IMR-90 (cell line): ENCODE measurements at regions not wholly inside any gene's neighbourhood (a gene's known extent, or its start where the extent isn't known, plus 50 kb on each side); places are given as distances from the start of the nearest gene placed in this dataset.

Experiments
- ATAC-seq: fragments of 200-7000 bp; cut with Tn5 transposase; 2 replicates; pipeline ENCODE4 v1.9.1; 2020; ENCODE audit warnings: low read depth, mild to moderate bottlenecking, moderate library complexity
- BruUV-seq: library from RNA; stranded (reverse); fragments of 400-500 nt; replicated peaks from 2 replicates; lab custom pipeline; 2021; lab: Mats Ljungman, UMichigan
- CTCF ChIA-PET: fragments of 300-600 bp; formaldehyde crosslinking; extraction: SDS; loops from one replicate; lab custom pipeline; 2021; ENCODE audit warnings: antibody characterized with exemption; lab: Yijun Ruan, JAX
- POLR2A ChIA-PET: fragments of 300-600 bp; sonication (Branson Sonifier 250); formaldehyde crosslinking; loops from one replicate; lab custom pipeline; 2022; ENCODE audit warnings: antibody characterized with exemption; ENCODE audit not compliant: unreplicated experiment; lab: Charles Lee
- DNase-seq: peaks from one replicate; pipeline ENCODE4 v3.0.0; 2013
- H2AFZ ChIP-seq: replicated peaks from 2 replicates; pipeline ENCODE3; 2013; ENCODE audit warnings: low read length, mild to moderate bottlenecking; ENCODE audit not compliant: poor library complexity
- H2AK5ac ChIP-seq: 2 replicates; pipeline ENCODE4 v1.6.1; 2013; ENCODE audit warnings: low read depth, low read length, inconsistent platforms
- H2AK9ac ChIP-seq: replicated peaks from 2 replicates; pipeline ENCODE3; 2013; ENCODE audit warnings: mild to moderate bottlenecking, low read depth, low read length, moderate library complexity; ENCODE audit not compliant: poor library complexity
- H2BK120ac ChIP-seq: 2 replicates; pipeline ENCODE4 v1.6.1; 2013; ENCODE audit warnings: low read depth, low read length, inconsistent platforms
- H2BK15ac ChIP-seq: 3 replicates; pipeline ENCODE4 v1.6.1; 2013; ENCODE audit warnings: low read depth, low read length, inconsistent platforms
- H2BK20ac ChIP-seq: 2 replicates; pipeline ENCODE4 v1.6.1; 2013; ENCODE audit warnings: low read depth, mild to moderate bottlenecking, inconsistent platforms, low read length, moderate library complexity
- H2BK5ac ChIP-seq: 2 replicates; pipeline ENCODE4 v1.6.1; 2013; ENCODE audit warnings: mild to moderate bottlenecking, low read depth, low read length, inconsistent platforms; ENCODE audit not compliant: poor library complexity, severe bottlenecking
- H3K14ac ChIP-seq: replicated peaks from 2 replicates; pipeline ENCODE4 v1.6.1; 2013; ENCODE audit warnings: low read depth, low read length, inconsistent platforms
- H3K18ac ChIP-seq: 2 replicates; pipeline ENCODE4 v1.6.1; 2013; ENCODE audit warnings: low read depth, low read length, control low read depth
- H3K23ac ChIP-seq: 2 replicates; pipeline ENCODE4 v1.6.1; 2013; ENCODE audit warnings: low read depth, low read length, inconsistent platforms
- H3K27ac ChIP-seq: 2 replicates; pipeline ENCODE4 v1.5.1; 2013; ENCODE audit warnings: mild to moderate bottlenecking, control low read depth, low read length; ENCODE audit not compliant: insufficient read depth
- H3K27me3 ChIP-seq: 2 replicates; pipeline ENCODE4 v1.6.1; 2013; ENCODE audit warnings: low read length; ENCODE audit not compliant: control insufficient read depth, insufficient read depth
- H3K36me3 ChIP-seq: 2 replicates; pipeline ENCODE4 v1.6.1; 2013; ENCODE audit warnings: low read length, mixed read lengths; ENCODE audit not compliant: control insufficient read depth, insufficient read depth
- H3K4ac ChIP-seq: 2 replicates; pipeline ENCODE4 v1.6.1; 2013; ENCODE audit warnings: low read depth, low read length, inconsistent platforms
- H3K4me1 ChIP-seq: 2 replicates; pipeline ENCODE4 v1.6.1; 2013; ENCODE audit warnings: low read length, mixed read lengths; ENCODE audit not compliant: control insufficient read depth, insufficient read depth
- H3K4me2 ChIP-seq: 2 replicates; pipeline ENCODE4 v1.6.1; 2013; ENCODE audit warnings: low read depth, mild to moderate bottlenecking, control low read depth, low read length, moderate library complexity
- H3K4me3 ChIP-seq: 2 replicates; pipeline ENCODE4 v1.5.1; 2013; ENCODE audit warnings: low read depth, mild to moderate bottlenecking, control low read depth, low read length, moderate library complexity; ENCODE audit not compliant: insufficient read depth
- H3K56ac ChIP-seq: 2 replicates; pipeline ENCODE4 v1.6.1; 2013; ENCODE audit warnings: low read length, inconsistent platforms; ENCODE audit not compliant: insufficient read depth; ENCODE audit errors: extremely low read depth
- H3K79me1 ChIP-seq, 2 experiments: 2 replicates each; pipeline ENCODE4 v1.6.1; 2013; ENCODE audit warnings: low read length in 2 of 2, inconsistent platforms in 1 of 2, low read depth in 1 of 2
- H3K9ac ChIP-seq: 2 replicates; pipeline ENCODE4 v1.6.1; 2013; ENCODE audit warnings: low read depth, low read length, control low read depth
- H3K9me1 ChIP-seq: 2 replicates; pipeline ENCODE4 v1.6.1; 2013; ENCODE audit warnings: low read length, inconsistent platforms; ENCODE audit not compliant: insufficient read depth
- H3K9me3 ChIP-seq: 2 replicates; pipeline ENCODE4 v1.6.1; 2013; ENCODE audit warnings: low read length; ENCODE audit not compliant: control insufficient read depth, insufficient read depth
- H4K20me1 ChIP-seq: 2 replicates; pipeline ENCODE4 v1.6.1; 2013; ENCODE audit warnings: low read length, inconsistent platforms; ENCODE audit not compliant: insufficient read depth
- H4K5ac ChIP-seq: 2 replicates; pipeline ENCODE4 v1.6.1; 2013; ENCODE audit warnings: mild to moderate bottlenecking, low read depth, low read length, control low read depth
- H4K8ac ChIP-seq, 2 experiments: 2 replicates each; pipeline ENCODE4 v1.6.1; 2013; ENCODE audit warnings: low read depth in 2 of 2, low read length in 2 of 2, control low read depth in 1 of 2, inconsistent platforms in 1 of 2
- H4K91ac ChIP-seq: 2 replicates; pipeline ENCODE4 v1.6.1; 2013; ENCODE audit warnings: low read depth, low read length, inconsistent platforms; ENCODE audit not compliant: insufficient read depth
- CEBPB ChIP-seq: IDR thresholded peaks from 2 replicates; pipeline ENCODE4 v1.6.1; 2012; ENCODE audit warnings: low read depth, low read length, improper control_type of control experiment
- CTCF ChIP-seq: conservative IDR thresholded peaks from 2 replicates; pipeline ENCODE4 v1.5.1; 2012; ENCODE audit warnings: mild to moderate bottlenecking, low read depth, low read length, improper control_type of control experiment
- FOS ChIP-seq: fragments of 150-350 bp; IDR thresholded peaks from 2 replicates; pipeline ENCODE4 v1.6.1; 2016; ENCODE audit warnings: low read depth, low read length
- MAFK ChIP-seq: IDR thresholded peaks from 2 replicates; pipeline ENCODE4 v1.6.1; 2012; ENCODE audit warnings: low read depth, low read length, improper control_type of control experiment
- MXI1 ChIP-seq: IDR thresholded peaks from 2 replicates; pipeline ENCODE4 v1.6.1; 2012; ENCODE audit warnings: low read depth, mild to moderate bottlenecking, low read length, moderate library complexity, borderline replicate concordance
- NFE2L2 ChIP-seq: fragments of 150-350 bp; IDR thresholded peaks from 2 replicates; pipeline ENCODE4 v1.6.1; 2016; ENCODE audit warnings: low read depth, mild to moderate bottlenecking, low read length
- POLR2A ChIP-seq: IDR thresholded peaks from 2 replicates; pipeline ENCODE4 v1.6.1; 2012; ENCODE audit warnings: mild to moderate bottlenecking, low read depth, low read length
- RAD21 ChIP-seq: IDR thresholded peaks from 2 replicates; pipeline ENCODE4 v1.6.1; 2012; ENCODE audit warnings: low read length, improper control_type of control experiment
- RCOR1 ChIP-seq: IDR thresholded peaks from 2 replicates; pipeline ENCODE4 v1.6.1; 2012; ENCODE audit warnings: mild to moderate bottlenecking, low read length, improper control_type of control experiment; ENCODE audit not compliant: insufficient replicate concordance
- SMC3 ChIP-seq: fragments of 150-350 bp; IDR thresholded peaks from 2 replicates; pipeline ENCODE4 v1.6.1; 2016; ENCODE audit warnings: low read depth, mild to moderate bottlenecking, antibody characterized with exemption, low read length, moderate library complexity
- USF2 ChIP-seq: fragments of 150-350 bp; IDR thresholded peaks from 2 replicates; pipeline ENCODE4 v1.6.1; 2017; ENCODE audit warnings: mild to moderate bottlenecking, antibody characterized with exemption, low read length, low read depth
- WGBS, 2 experiments: methylation state at CpG; one replicate each; pipeline versions ENCODE4 v1.1.5 to v1.1.7; 2013; ENCODE audit warnings: missing lambda C conversion rate in 2 of 2; ENCODE audit not compliant: insufficient read length in 1 of 2; ENCODE audit errors: extremely low coverage in 2 of 2; 5-methylcytosine and 5-hydroxymethylcytosine counted together
- dilution Hi-C: fragments of 300-500 bp; cut with HindIII; formaldehyde crosslinking; loops from one replicate; pipeline ENCODE4 v1.14.3; 2018; ENCODE audit warnings: low sequenced_read_pairs; ENCODE audit not compliant: unreplicated experiment
- in situ Hi-C: fragments of 300-500 bp; cut with MboI; formaldehyde crosslinking; loops from 3 replicates; pipeline ENCODE4 v1.14.3; 2019; ENCODE audit warnings: low sequenced_read_pairs, inconsistent platforms, mixed read lengths
- intact Hi-C: fragments of 100-400 bp; cut with micrococcal nuclease; formaldehyde crosslinking; loops from 2 replicates; pipeline ENCODE4 v1.10.0; 2022
- TF ChIP-seq, protein P1 (sequence below): fragments of 150-350 bp; IDR thresholded peaks from 2 replicates; pipeline ENCODE4 v1.6.1; 2016; ENCODE audit warnings: low read depth, mild to moderate bottlenecking, low read length, moderate library complexity, borderline replicate concordance

DNA sequence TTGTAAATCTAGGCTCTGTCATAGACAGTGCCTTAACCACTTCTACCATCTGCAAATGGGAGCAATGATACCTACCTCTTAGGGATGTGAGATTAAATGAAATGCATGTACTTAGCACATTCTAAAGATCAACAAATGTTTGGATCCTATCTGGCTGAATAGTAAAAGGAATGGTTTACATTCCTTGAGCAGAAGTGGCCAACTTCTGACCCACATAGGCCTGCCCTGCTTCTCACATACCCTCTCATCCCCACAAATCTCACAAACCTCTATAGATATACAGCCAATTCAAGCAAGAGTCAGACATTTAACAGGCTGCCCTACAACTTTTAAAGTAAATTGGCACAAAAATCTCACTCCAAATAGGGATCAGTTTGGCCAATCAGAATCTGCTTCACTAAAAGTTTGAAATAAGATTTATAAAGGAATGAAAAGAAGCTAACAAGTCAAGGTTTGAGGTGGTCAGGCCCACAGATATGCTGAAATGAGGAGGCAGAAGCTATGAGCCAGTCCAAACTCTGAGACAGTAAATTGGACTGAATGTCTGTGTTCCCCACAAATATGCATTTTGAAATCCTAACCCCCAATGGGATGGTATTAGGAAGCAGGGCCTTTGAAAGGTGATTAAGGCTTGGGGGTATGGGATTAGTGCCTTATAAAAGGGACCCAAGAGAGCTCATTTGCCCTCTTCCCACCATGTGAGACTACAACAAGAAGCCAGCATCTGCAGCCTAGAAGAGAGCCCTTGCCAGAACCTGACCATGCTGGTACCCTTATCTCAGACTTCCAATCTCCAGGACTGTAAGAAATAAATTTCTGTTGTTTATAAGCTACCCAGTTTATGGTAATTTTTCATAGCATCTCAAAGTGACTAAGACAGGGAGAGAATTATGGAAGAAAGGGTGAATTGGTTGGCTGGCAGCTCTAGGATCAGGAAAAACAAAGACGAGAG lies 227.8 kb upstream of the RBMS1 start:
- H2BK120ac ChIP-seq = peak overlapping the region; percentile 12; the same call in 1 of the 2 replicates
- DNase-seq (no peak), ATAC-seq (peak; percentile 92)
- H2AFZ ChIP-seq = no peak overlapping the region
- ChIA-PET POLR2A (no interaction called here), CTCF (interaction anchor here (0.7 kb wide), 1 partner anchor 417 kb away, joined by 3 read pairs; no protein-coding TSS in a partner anchor)
- H2BK5ac ChIP-seq = peak overlapping the region; percentile 10
- 0 out of 3 replicates have a peak overlapping the region, but pooled peaks have one; percentile 6 for H2BK15ac ChIP-seq
- H3K23ac ChIP-seq = no peak overlapping the region; the same call in 1 of the 2 replicates
- no peaks in the 10 kb centered on the region for H4K20me1 ChIP-seq
- H4K91ac ChIP-seq = peak overlapping the region; percentile 2; the same call in 1 of the 2 replicates
- dilution Hi-C loops = no loop called here
- peak overlapping the region; percentile 22; the same call in 1 of the 2 replicates for H3K14ac ChIP-seq
- intact Hi-C loops = no loop called here
- H3K4me2 ChIP-seq = peak overlapping the region; percentile 13
- no peak overlapping the region for H3K9ac ChIP-seq
- H3K9me1 ChIP-seq = no peaks in the 10 kb centered on the region; the same call in 1 of the 2 replicates
- H3K79me1 ChIP-seq = no peaks in the 10 kb centered on the region
- peak overlapping the region; percentile 12 for H4K5ac ChIP-seq
- no peak overlapping the region for H3K4me3 ChIP-seq
- WGBS, 2 experiments = no CpG with 5 or more reads among the region's 1 CpG
- BruUV-seq = no TSS peak
- no peaks in the 10 kb centered on the region for H3K27me3 ChIP-seq
- H2BK20ac ChIP-seq = peak overlapping the region; percentile 11
- peak overlapping the region; percentile 22; the same call in 1 of the 2 replicates for H3K56ac ChIP-seq
- H3K27ac ChIP-seq = 0 out of 2 replicates have a peak overlapping the region, but pooled peaks have one; percentile 4
- peaks cover 11% of the 10 kb centered on the region for H3K4me1 ChIP-seq
- H3K18ac ChIP-seq = peak overlapping the region; percentile 46
- H2AK9ac ChIP-seq = no peak overlapping the region
- H3K36me3 ChIP-seq = no peaks in the 10 kb centered on the region
- no peaks in the 10 kb centered on the region for H3K9me3 ChIP-seq
- peak overlapping the region; percentile 17; the same call in 1 of the 2 replicates for H3K4ac ChIP-seq
- TF ChIP-seq USF2 (no peak), CEBPB (no peak), CTCF (no peak), NFE2L2 (no peak), RAD21 (no peak), MXI1 (no peak), POLR2A (no peak), MAFK (no peak), RCOR1 (no peak), SMC3 (no peak), FOS (no peak)
- TF ChIP-seq, protein P1, sequence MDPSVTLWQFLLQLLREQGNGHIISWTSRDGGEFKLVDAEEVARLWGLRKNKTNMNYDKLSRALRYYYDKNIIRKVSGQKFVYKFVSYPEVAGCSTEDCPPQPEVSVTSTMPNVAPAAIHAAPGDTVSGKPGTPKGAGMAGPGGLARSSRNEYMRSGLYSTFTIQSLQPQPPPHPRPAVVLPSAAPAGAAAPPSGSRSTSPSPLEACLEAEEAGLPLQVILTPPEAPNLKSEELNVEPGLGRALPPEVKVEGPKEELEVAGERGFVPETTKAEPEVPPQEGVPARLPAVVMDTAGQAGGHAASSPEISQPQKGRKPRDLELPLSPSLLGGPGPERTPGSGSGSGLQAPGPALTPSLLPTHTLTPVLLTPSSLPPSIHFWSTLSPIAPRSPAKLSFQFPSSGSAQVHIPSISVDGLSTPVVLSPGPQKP = no peak
- no peak overlapping the region for H2AK5ac ChIP-seq
- H4K8ac ChIP-seq = no peak overlapping the region
- in situ Hi-C loops = no loop called here
